ENCODE measurements at regions not wholly inside any gene's neighbourhood (a gene's known extent, or its start where the extent isn't known, plus 50 kb on each side); places are given as distances from the start of the nearest gene placed in this dataset.

DNA sequence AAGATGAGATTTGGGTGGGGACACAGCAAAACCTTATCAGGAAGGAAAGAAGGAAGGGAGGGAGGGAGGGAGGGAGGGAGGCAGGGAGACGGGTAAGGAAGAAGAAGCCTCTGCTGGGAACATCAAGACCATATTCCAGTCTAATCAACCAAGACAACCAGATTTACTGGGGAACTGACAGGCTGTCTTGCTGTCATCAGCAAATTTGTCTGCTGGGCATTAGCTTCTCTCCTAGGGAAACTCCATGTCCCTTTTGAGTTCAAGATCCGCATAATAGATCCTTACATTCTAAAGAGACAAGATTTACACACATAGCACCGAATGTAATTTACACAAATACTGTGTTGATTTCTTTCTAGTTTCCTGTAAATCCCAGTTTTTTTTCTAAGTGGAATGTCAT, 1618.9 kb upstream of the ZEB2 start:
- no peak for ATAC-seq
- TF ChIP-seq ARNTL (CRISPR knock-in tag; IDR thresholded peaks at IDR 0.05; ENCODE audit: borderline replicate concordance, low read depth) (no peak), ISL1 (CRISPR knock-in tag; IDR thresholded peaks at IDR 0.05) (no peak), ZNF8 (CRISPR knock-in tag; IDR thresholded peaks at IDR 0.05) (no peak), CSDC2 (CRISPR knock-in tag; IDR thresholded peaks at IDR 0.05) (no peak), POU6F1 (CRISPR knock-in tag; IDR thresholded peaks at IDR 0.05; ENCODE audit: borderline replicate concordance, low read depth) (no peak), PATZ1 (CRISPR knock-in tag; IDR thresholded peaks at IDR 0.05; ENCODE audit: borderline replicate concordance) (no peak), BACH2 (CRISPR knock-in tag; IDR thresholded peaks at IDR 0.05; ENCODE audit: borderline replicate concordance) (no peak), TSHZ2 (CRISPR knock-in tag; IDR thresholded peaks at IDR 0.05) (no peak), ZNF565 (CRISPR knock-in tag; conservative IDR thresholded peaks at IDR 0.05; ENCODE audit: low read depth) (no peak), ZFP30 (CRISPR knock-in tag; IDR thresholded peaks at IDR 0.05) (no peak), CSRNP3 (CRISPR knock-in tag; IDR thresholded peaks at IDR 0.05) (no peak), SNAI2 (CRISPR knock-in tag; IDR thresholded peaks at IDR 0.05) (no peak), ZC3H10 (CRISPR knock-in tag; IDR thresholded peaks at IDR 0.05) (no peak), ZNF70 (CRISPR knock-in tag; IDR thresholded peaks at IDR 0.05) (no peak), ZFP3 (CRISPR knock-in tag; IDR thresholded peaks at IDR 0.05) (no peak), RARB (CRISPR knock-in tag; IDR thresholded peaks at IDR 0.05) (no peak), OSR1 (CRISPR knock-in tag; IDR thresholded peaks at IDR 0.05) (no peak), TCF4 (CRISPR knock-in tag; IDR thresholded peaks at IDR 0.05; ENCODE audit: borderline replicate concordance) (no peak)
- TF ChIP-seq, protein P1, sequence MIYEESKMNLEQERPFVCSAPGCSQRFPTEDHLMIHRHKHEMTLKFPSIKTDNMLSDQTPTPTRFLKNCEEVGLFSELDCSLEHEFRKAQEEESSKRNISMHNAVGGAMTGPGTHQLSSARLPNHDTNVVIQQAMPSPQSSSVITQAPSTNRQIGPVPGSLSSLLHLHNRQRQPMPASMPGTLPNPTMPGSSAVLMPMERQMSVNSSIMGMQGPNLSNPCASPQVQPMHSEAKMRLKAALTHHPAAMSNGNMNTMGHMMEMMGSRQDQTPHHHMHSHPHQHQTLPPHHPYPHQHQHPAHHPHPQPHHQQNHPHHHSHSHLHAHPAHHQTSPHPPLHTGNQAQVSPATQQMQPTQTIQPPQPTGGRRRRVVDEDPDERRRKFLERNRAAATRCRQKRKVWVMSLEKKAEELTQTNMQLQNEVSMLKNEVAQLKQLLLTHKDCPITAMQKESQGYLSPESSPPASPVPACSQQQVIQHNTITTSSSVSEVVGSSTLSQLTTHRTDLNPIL (CRISPR knock-in tag; IDR thresholded peaks at IDR 0.05; ENCODE audit: low read depth), result no peak

DNA sequence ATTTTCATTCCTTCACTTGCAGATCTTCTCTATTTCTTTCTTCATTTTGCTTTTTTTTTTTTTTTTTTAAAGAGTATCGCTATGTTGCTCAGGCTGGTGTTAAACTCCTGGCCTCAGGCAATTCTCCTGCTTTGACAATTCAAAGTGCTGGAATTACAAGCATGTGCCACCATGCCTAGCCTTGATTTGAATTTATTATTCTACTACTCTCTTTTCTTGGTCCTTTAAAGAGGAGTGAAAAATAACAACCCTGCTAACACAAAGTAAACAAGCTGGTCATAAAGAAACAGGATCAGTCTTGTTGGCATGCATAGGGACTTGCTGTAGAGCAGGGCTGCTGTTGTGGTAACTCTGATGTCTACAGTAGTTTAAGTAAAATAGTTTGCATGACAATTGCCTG, 1615.3 kb upstream of the ZEB2 start:
- no peak for ATAC-seq
- TF ChIP-seq CSDC2 (CRISPR knock-in tag; IDR thresholded peaks at IDR 0.05) (no peak), ARNTL (CRISPR knock-in tag; IDR thresholded peaks at IDR 0.05; ENCODE audit: borderline replicate concordance, low read depth) (no peak), ISL1 (CRISPR knock-in tag; IDR thresholded peaks at IDR 0.05) (no peak), RARB (CRISPR knock-in tag; IDR thresholded peaks at IDR 0.05) (no peak), TCF4 (CRISPR knock-in tag; IDR thresholded peaks at IDR 0.05; ENCODE audit: borderline replicate concordance) (no peak), TOX (CRISPR knock-in tag; IDR thresholded peaks at IDR 0.05; ENCODE audit: borderline replicate concordance) (no peak), SNAI2 (CRISPR knock-in tag; IDR thresholded peaks at IDR 0.05) (no peak), CSRNP3 (CRISPR knock-in tag; IDR thresholded peaks at IDR 0.05) (no peak), ZNF8 (CRISPR knock-in tag; IDR thresholded peaks at IDR 0.05) (no peak), ZNF70 (CRISPR knock-in tag; IDR thresholded peaks at IDR 0.05) (no peak), ZFP30 (CRISPR knock-in tag; IDR thresholded peaks at IDR 0.05) (no peak), OSR1 (CRISPR knock-in tag; IDR thresholded peaks at IDR 0.05) (no peak), ZC3H10 (CRISPR knock-in tag; IDR thresholded peaks at IDR 0.05) (no peak), PPARA (CRISPR knock-in tag; IDR thresholded peaks at IDR 0.05; ENCODE audit: borderline replicate concordance) (no peak), POU6F1 (CRISPR knock-in tag; IDR thresholded peaks at IDR 0.05; ENCODE audit: borderline replicate concordance, low read depth) (no peak), ZNF565 (CRISPR knock-in tag; conservative IDR thresholded peaks at IDR 0.05; ENCODE audit: low read depth) (no peak), ESRRG (CRISPR knock-in tag; IDR thresholded peaks at IDR 0.05) (no peak), GLIS3 (CRISPR knock-in tag; IDR thresholded peaks at IDR 0.05) (no peak), BACH2 (CRISPR knock-in tag; IDR thresholded peaks at IDR 0.05; ENCODE audit: borderline replicate concordance) (no peak)
